Activated CD4-positive, alpha-beta T cell treated with anti-CD3 and anti-CD28 coated beads, Interleukin-2, amount 10 ng/mL, durations not matched to agents 24 days and 14 days (primary cell): ENCODE measurements at regions not wholly inside any gene's neighbourhood (a gene's known extent, or its start where the extent isn't known, plus 50 kb on each side); places are given as distances from the start of the nearest gene placed in this dataset.
A peak's percentile ranks its signal among the peaks of the same experiment; 100 is the strongest.

ENCODE experiments used
- DNase-seq: peaks from one replicate; pipeline ENCODE4 v3.0.0; 2022
- H3K27ac Mint-ChIP-seq: one replicate; pipeline ENCODE4 v1.8.0; 2022; ENCODE audit warnings: mild to moderate bottlenecking, mixed read lengths
- H3K27me3 Mint-ChIP-seq: one replicate; pipeline ENCODE4 v1.8.0; 2022; ENCODE audit warnings: mixed read lengths
- H3K36me3 Mint-ChIP-seq: one replicate; pipeline ENCODE4 v1.8.0; 2022; ENCODE audit warnings: low read depth, mild to moderate bottlenecking, mixed read lengths
- H3K4me1 Mint-ChIP-seq: one replicate; pipeline ENCODE4 v1.8.0; 2021; ENCODE audit warnings: mixed read lengths
- H3K4me3 Mint-ChIP-seq: one replicate; pipeline ENCODE4 v1.8.0; 2022; ENCODE audit warnings: mild to moderate bottlenecking, moderate library complexity, mixed read lengths
- H3K9me3 Mint-ChIP-seq: one replicate; pipeline ENCODE4 v1.8.0; 2021; ENCODE audit warnings: mixed read lengths
- intact Hi-C: fragments of 100-400 bp; cut with micrococcal nuclease; formaldehyde crosslinking; loops from one replicate; pipeline ENCODE4 v1.15.1; 2023

DNA sequence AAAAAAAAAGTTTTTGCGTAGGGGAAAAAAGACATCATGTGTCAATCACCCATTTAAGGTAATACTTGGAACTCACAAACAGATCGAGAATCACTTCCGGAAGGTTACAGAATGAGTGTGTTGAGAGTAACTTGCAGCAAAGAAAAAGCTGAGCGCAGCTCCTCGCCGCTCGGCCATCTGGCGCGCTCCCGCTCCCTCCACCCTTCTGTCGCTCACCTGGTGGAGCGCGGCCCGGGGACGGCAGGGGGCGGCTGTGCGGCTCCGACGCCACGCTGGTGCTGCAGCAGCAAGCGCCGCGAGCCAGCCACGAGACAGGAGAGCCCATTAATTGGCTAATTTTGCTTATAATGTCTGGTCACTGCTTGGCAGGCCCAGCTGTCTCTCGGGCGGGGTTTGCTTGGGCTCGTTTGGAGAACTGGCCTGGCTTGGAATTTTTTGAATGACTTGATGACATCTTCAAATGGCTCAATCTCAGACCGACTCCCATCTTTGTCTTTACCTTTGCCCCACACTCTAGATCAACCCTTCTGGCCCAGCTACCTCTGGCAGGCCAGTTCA lies 601.8 kb downstream of the CCDC171 start:
- H3K36me3 Mint-ChIP-seq: no peaks in the 10 kb centered on the region
- peaks cover 7% of the 10 kb centered on the region for H3K27me3 Mint-ChIP-seq
- H3K4me3 Mint-ChIP-seq: peak overlapping the region; percentile 59
- intact Hi-C loops: no loop called here
- peak; percentile 74 for DNase-seq
- peak overlapping the region; percentile 38 for H3K27ac Mint-ChIP-seq
- H3K4me1 Mint-ChIP-seq: peaks cover 6% of the 10 kb centered on the region
- H3K9me3 Mint-ChIP-seq: no peaks in the 10 kb centered on the region

- peaks cover 6% of the 10 kb centered on the region for H3K4me1 Mint-ChIP-seq
- intact Hi-C loops: no loop called here
Measured at GRCh38 chr9:16155878-16156277, 603.0 kb downstream of the CCDC171 start.

DNA sequence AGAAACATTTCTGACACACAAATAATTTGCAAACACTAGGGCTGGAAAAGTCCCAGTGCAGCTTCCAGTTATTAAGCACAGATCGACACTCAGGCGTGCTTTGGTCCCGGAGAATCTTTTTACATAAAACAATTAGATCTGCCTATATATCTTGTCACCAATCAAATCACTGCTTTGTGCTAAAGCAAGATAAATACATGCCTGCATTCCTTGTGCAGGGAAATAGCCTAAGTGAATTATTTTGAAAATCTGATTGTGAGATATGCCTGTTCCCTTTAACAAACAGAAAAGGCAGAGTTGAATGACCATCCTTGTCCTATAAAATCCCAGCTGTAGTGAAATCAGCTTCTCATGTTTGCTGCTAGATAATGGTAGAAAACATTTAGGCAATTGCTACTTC lies 604.4 kb downstream of the CCDC171 start:
- Mint-ChIP-seq H3K36me3 (no peaks in the 10 kb centered on the region), H3K9me3 (peaks cover 2% of the 10 kb centered on the region), H3K4me3 (no peak overlapping the region), H3K4me1 (peaks cover 6% of the 10 kb centered on the region), H3K27me3 (peaks cover 4% of the 10 kb centered on the region), H3K27ac (no peak overlapping the region)
- intact Hi-C loops: no loop called here
- no peak for DNase-seq

More at GRCh38 chr9:16155878-16156277, 603.0 kb downstream of the CCDC171 start:
- H3K27me3 Mint-ChIP-seq: peaks cover 7% of the 10 kb centered on the region
- no peak overlapping the region for H3K27ac Mint-ChIP-seq
- H3K36me3 Mint-ChIP-seq: no peaks in the 10 kb centered on the region
- no peaks in the 10 kb centered on the region for H3K9me3 Mint-ChIP-seq
- DNase-seq: no peak
- H3K4me3 Mint-ChIP-seq: no peak overlapping the region

GRCh38 chr9:16157651-16158050 lies 604.8 kb downstream of the CCDC171 start:
- no peak overlapping the region for H3K4me3 Mint-ChIP-seq
- peaks cover 4% of the 10 kb centered on the region for H3K9me3 Mint-ChIP-seq
- intact Hi-C loops: no loop called here
- H3K4me1 Mint-ChIP-seq: peaks cover 6% of the 10 kb centered on the region
- H3K27ac Mint-ChIP-seq: no peak overlapping the region
- H3K36me3 Mint-ChIP-seq: no peaks in the 10 kb centered on the region
- H3K27me3 Mint-ChIP-seq: peaks cover 4% of the 10 kb centered on the region
- no peak for DNase-seq

GRCh38 chr9:16158093-16158492 lies 605.2 kb downstream of the CCDC171 start:
- no peak overlapping the region for H3K27ac Mint-ChIP-seq
- H3K9me3 Mint-ChIP-seq: peaks cover 4% of the 10 kb centered on the region
- DNase-seq: no peak
- H3K36me3 Mint-ChIP-seq: no peaks in the 10 kb centered on the region
- intact Hi-C loops: no loop called here
- peaks cover 6% of the 10 kb centered on the region for H3K4me1 Mint-ChIP-seq
- H3K4me3 Mint-ChIP-seq: no peak overlapping the region
- peaks cover 4% of the 10 kb centered on the region for H3K27me3 Mint-ChIP-seq

DNA sequence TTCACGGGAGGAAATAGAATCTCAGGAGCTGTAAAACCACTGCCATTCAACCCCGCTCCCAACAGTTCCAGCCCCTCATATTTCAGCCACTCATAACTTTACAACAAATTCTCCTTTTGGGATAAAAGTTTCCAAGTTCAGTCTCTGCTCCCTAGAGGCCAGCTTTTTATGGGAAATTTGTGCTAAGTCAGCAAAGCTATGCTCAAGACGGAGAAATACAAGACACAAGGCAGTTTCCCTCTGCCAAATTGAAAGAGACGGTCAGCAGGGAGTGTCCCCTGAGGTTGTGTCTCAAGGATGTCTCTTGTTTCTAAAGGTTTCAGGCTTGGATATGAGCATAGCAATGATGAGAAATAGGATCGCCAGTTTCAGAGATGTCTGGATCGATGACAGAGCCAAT lies 608.6 kb downstream of the CCDC171 start:
- H3K4me3 Mint-ChIP-seq: no peak overlapping the region
- no peaks in the 10 kb centered on the region for H3K4me1 Mint-ChIP-seq
- peaks cover 4% of the 10 kb centered on the region for H3K9me3 Mint-ChIP-seq
- no peaks in the 10 kb centered on the region for H3K36me3 Mint-ChIP-seq
- intact Hi-C loops: no loop called here
- no peaks in the 10 kb centered on the region for H3K27me3 Mint-ChIP-seq
- no peak for DNase-seq
- H3K27ac Mint-ChIP-seq: no peak overlapping the region

- no peak overlapping the region for H3K27ac Mint-ChIP-seq
- no peaks in the 10 kb centered on the region for H3K9me3 Mint-ChIP-seq
- no peaks in the 10 kb centered on the region for H3K36me3 Mint-ChIP-seq
- intact Hi-C loops: no loop called here
- H3K4me3 Mint-ChIP-seq: no peak overlapping the region
- H3K27me3 Mint-ChIP-seq: no peaks in the 10 kb centered on the region
- H3K4me1 Mint-ChIP-seq: no peaks in the 10 kb centered on the region
- DNase-seq: no peak
Measured at GRCh38 chr9:16170119-16170518, 617.3 kb downstream of the CCDC171 start.

GRCh38 chr9:16171911-16172310 lies 619.1 kb downstream of the CCDC171 start:
- intact Hi-C loops: no loop called here
- Mint-ChIP-seq H3K9me3 (no peaks in the 10 kb centered on the region), H3K27ac (no peak overlapping the region), H3K36me3 (no peaks in the 10 kb centered on the region), H3K4me1 (no peaks in the 10 kb centered on the region), H3K4me3 (no peak overlapping the region), H3K27me3 (no peaks in the 10 kb centered on the region)
- DNase-seq: no peak

- no peaks in the 10 kb centered on the region for H3K27me3 Mint-ChIP-seq
- intact Hi-C loops: no loop called here
- no peaks in the 10 kb centered on the region for H3K4me1 Mint-ChIP-seq
- H3K27ac Mint-ChIP-seq: no peak overlapping the region
- no peaks in the 10 kb centered on the region for H3K36me3 Mint-ChIP-seq
- DNase-seq: no peak
- no peaks in the 10 kb centered on the region for H3K9me3 Mint-ChIP-seq
- H3K4me3 Mint-ChIP-seq: no peak overlapping the region
Measured at GRCh38 chr9:16172796-16173195, 620.0 kb downstream of the CCDC171 start.

- H3K9me3 Mint-ChIP-seq: no peaks in the 10 kb centered on the region
- no peaks in the 10 kb centered on the region for H3K36me3 Mint-ChIP-seq
- intact Hi-C loops: no loop called here
- H3K4me3 Mint-ChIP-seq: no peak overlapping the region
- H3K27ac Mint-ChIP-seq: no peak overlapping the region
- H3K27me3 Mint-ChIP-seq: no peaks in the 10 kb centered on the region
- DNase-seq: no peak
- H3K4me1 Mint-ChIP-seq: no peaks in the 10 kb centered on the region
Measured at GRCh38 chr9:16174915-16175314, 622.1 kb downstream of the CCDC171 start.

DNA sequence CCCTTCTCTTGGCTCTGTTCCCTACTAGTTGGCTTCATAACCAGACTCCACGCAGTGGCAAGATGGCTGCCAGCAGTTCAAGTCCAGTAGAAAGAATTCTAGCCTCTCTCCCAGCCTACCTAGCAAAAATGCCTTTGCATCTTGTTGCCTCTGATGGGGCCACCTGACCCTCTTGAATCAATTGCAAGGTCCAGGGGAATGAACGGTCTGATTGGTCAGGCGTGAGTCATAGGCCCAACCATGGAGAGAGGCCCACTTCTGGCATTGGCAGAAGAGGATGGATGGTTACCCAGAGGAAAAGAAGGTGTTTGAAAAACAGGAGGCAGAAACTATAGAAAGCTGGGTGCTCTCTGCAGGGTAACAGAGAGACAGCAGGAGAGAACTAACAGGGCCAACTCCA lies 622.6 kb downstream of the CCDC171 start:
- no peak for DNase-seq
- intact Hi-C loops: no loop called here
- H3K36me3 Mint-ChIP-seq: no peaks in the 10 kb centered on the region
- H3K4me3 Mint-ChIP-seq: no peak overlapping the region
- no peaks in the 10 kb centered on the region for H3K4me1 Mint-ChIP-seq
- no peaks in the 10 kb centered on the region for H3K9me3 Mint-ChIP-seq
- H3K27ac Mint-ChIP-seq: no peak overlapping the region
- no peaks in the 10 kb centered on the region for H3K27me3 Mint-ChIP-seq

DNA sequence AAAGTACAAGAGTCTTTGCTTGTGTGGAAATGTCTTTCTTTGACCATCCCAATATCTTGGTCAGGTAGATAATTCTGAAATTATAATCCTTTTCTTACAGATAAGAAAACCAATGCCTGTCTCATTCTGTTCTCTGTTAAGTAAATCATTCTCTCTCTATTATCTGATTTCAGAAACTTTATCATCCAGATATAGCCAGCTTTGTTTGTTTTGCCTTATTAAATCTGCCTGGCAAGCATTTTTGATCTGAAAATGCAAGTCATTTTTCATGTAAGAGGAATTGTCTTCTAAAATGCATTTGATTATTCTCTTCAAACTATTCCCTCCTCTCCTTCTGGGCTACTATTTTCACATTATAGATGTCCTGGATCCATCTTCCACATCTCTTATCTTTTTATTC lies 625.5 kb downstream of the CCDC171 start:
- Mint-ChIP-seq H3K9me3 (no peaks in the 10 kb centered on the region), H3K27ac (no peak overlapping the region), H3K27me3 (no peaks in the 10 kb centered on the region), H3K4me3 (no peak overlapping the region), H3K4me1 (no peaks in the 10 kb centered on the region), H3K36me3 (no peaks in the 10 kb centered on the region)
- intact Hi-C loops: no loop called here
- no peak for DNase-seq

DNA sequence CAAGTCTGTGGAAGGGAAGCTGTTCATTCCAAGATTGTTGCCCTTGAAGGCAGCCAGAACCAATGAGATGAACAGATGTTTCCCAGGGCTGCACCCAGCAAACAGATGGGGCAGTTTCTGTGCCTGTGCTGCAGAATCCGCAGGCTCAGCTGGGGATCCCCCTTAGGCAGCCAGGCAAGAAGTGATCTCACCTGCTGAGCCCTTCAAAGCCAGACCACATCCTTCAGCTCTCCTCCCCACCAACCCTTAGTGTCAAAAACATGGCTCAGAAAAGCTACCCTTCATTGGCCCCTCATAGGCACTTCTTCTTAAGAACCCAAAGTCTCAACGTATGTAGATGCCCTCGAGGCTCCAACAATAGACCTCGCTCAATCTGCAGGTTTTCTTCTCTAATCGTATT lies 626.7 kb downstream of the CCDC171 start:
- intact Hi-C loops: no loop called here
- H3K27ac Mint-ChIP-seq: no peak overlapping the region
- no peak overlapping the region for H3K4me3 Mint-ChIP-seq
- DNase-seq: peak; percentile 57
- H3K4me1 Mint-ChIP-seq: no peaks in the 10 kb centered on the region
- H3K27me3 Mint-ChIP-seq: no peaks in the 10 kb centered on the region
- H3K36me3 Mint-ChIP-seq: no peaks in the 10 kb centered on the region
- H3K9me3 Mint-ChIP-seq: no peaks in the 10 kb centered on the region

- Mint-ChIP-seq H3K4me3 (no peak overlapping the region), H3K4me1 (no peaks in the 10 kb centered on the region), H3K36me3 (no peaks in the 10 kb centered on the region), H3K27me3 (no peaks in the 10 kb centered on the region), H3K27ac (no peak overlapping the region), H3K9me3 (no peaks in the 10 kb centered on the region)
- DNase-seq: no peak
- intact Hi-C loops: no loop called here
Measured at GRCh38 chr9:16180091-16180490, 627.2 kb downstream of the CCDC171 start.

DNA sequence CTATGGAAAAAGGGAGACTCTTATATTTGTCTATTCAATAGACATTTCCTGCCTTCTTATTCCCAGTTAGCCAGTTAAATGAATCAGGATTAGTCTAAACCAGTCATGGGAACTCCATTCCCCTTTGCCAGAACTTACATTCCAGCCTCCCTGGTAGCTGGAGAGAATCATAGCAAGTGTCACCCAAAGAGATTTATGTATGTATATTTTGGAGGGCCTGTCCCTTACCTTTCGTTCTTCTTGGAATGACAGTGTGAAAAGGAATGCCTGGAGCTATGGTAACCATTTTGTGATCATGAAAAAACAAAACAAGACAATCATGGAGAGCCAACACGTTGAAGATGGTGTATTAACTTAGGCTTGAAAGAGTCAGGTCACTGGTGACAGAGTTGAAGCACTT lies 627.7 kb downstream of the CCDC171 start:
- Mint-ChIP-seq H3K9me3 (no peaks in the 10 kb centered on the region), H3K4me1 (no peaks in the 10 kb centered on the region), H3K36me3 (no peaks in the 10 kb centered on the region), H3K27me3 (no peaks in the 10 kb centered on the region), H3K4me3 (no peak overlapping the region), H3K27ac (no peak overlapping the region)
- intact Hi-C loops: no loop called here
- no peak for DNase-seq
